GM10266 (cell line): ENCODE measurements at regions not wholly inside any gene's neighbourhood (a gene's known extent, or its start where the extent isn't known, plus 50 kb on each side); places are given as distances from the start of the nearest gene placed in this dataset.

Experiments
- DNase-seq: peaks from one replicate; pipeline ENCODE4 v3.0.0; 2012; ENCODE audit errors: extremely low spot score
- CTCF ChIP-seq: IDR thresholded peaks from 2 replicates; pipeline ENCODE4 v1.5.1; 2012; ENCODE audit warnings: mild to moderate bottlenecking, low read depth; ENCODE audit not compliant: control insufficient read depth, insufficient read depth; ENCODE audit errors: missing control alignments

- no peak for TF ChIP-seq CTCF
- no peak for DNase-seq
These were observed 544.0 kb downstream of the SPRY1 start for GRCh38 chr4:123940604-123941003.

- TF ChIP-seq CTCF, result no peak
- no peak for DNase-seq
These were observed 544.7 kb downstream of the SPRY1 start for GRCh38 chr4:123941306-123941705.

GRCh38 chr4:123943976-123944375 lies 547.4 kb downstream of the SPRY1 start:
- DNase-seq, result no peak

GRCh38 chr4:123945301-123945700 lies 548.7 kb downstream of the SPRY1 start:
- DNase-seq, result no peak
- TF ChIP-seq CTCF, result no peak

More at GRCh38 chr4:123943976-123944375, 547.4 kb downstream of the SPRY1 start:
- TF ChIP-seq CTCF, result no peak

- TF ChIP-seq CTCF, result no peak
- no peak for DNase-seq
These were observed 553.9 kb downstream of the SPRY1 start for GRCh38 chr4:123950530-123950929.

GRCh38 chr4:123952530-123953274 lies 556.1 kb downstream of the SPRY1 start:
- TF ChIP-seq CTCF, result no peak
- no peak for DNase-seq

GRCh38 chr4:123953566-123953965 lies 557.0 kb downstream of the SPRY1 start:
- no peak for DNase-seq
- no peak for TF ChIP-seq CTCF
